Prostate gland (tissue), 2 donors: ENCODE measurements at regions not wholly inside any gene's neighbourhood (a gene's known extent, or its start where the extent isn't known, plus 50 kb on each side); places are given as distances from the start of the nearest gene placed in this dataset.
"Not testable (repeated sequence)": the region's sequence is repeated elsewhere in the genome, so short reads cannot be mapped to it uniquely, and the experiment has no call there.

ENCODE experiments used
- DNase-seq: peaks from one replicate; pipeline ENCODE4 v3.0.0-alpha.2; 2019; ENCODE audit warnings: low spot score
- H3K27ac ChIP-seq, 2 donors: fragments of 200-600 bp; sonication (generic); 2 replicates each; pipeline ENCODE4 v1.5.1; 2017 to 2019
- H3K27me3 ChIP-seq: fragments of 200-600 bp; sonication (generic); replicated peaks from 2 replicates; pipeline ENCODE4 v1.5.1; 2019; ENCODE audit not compliant: insufficient read depth
- H3K36me3 ChIP-seq, 2 donors: fragments of 200-600 bp; sonication (generic); 1 replicate in 1 of 2; 2 replicates in 1 of 2; pipeline versions ENCODE4 v1.5.1 to v1.8.1; 2017 to 2019
- H3K4me1 ChIP-seq: fragments of 200-600 bp; sonication (generic); replicated peaks from 2 replicates; pipeline ENCODE4 v1.5.1; 2019
- H3K4me3 ChIP-seq, 2 donors: fragments of 200-600 bp; sonication (generic); 2 replicates each; pipeline ENCODE4 v1.5.1; 2017 to 2019
- H3K9me3 ChIP-seq: fragments of 200-600 bp; sonication (generic); 2 replicates; pipeline ENCODE4 v1.5.1; 2017
- POLR2A ChIP-seq: fragments of 450-650 bp; IDR thresholded peaks from one replicate; pipeline ENCODE4 v1.6.1; 2016; ENCODE audit warnings: antibody characterized with exemption, mild to moderate bottlenecking
- POLR2AphosphoS5 ChIP-seq: sonication (generic); formaldehyde crosslinking; IDR thresholded peaks from one replicate; pipeline ENCODE4 v1.6.1; 2017; ENCODE audit warnings: antibody characterized with exemption
- WGBS: methylation state at CpG from one replicate; pipeline ENCODE4 v1.1.5; 2018; 5-methylcytosine and 5-hydroxymethylcytosine counted together
- intact Hi-C: fragments of 100-400 bp; cut with DNase I; formaldehyde crosslinking; loops from one replicate; pipeline ENCODE4 v1.14.2; 2022
- TF ChIP-seq, protein P1 (sequence below), 4 experiments: fragments of 200-600 bp in 2 of 4; fragments of 450-650 bp in 2 of 4; sonication (generic) in 2 of 4; IDR thresholded peaks; 1 replicate in 3 of 4; 2 replicates in 1 of 4; pipeline ENCODE4 v1.5.1; 2016 to 2019; ENCODE audit warnings: antibody characterized with exemption in 4 of 4, mild to moderate bottlenecking in 2 of 4, moderate library complexity in 2 of 4

DNA sequence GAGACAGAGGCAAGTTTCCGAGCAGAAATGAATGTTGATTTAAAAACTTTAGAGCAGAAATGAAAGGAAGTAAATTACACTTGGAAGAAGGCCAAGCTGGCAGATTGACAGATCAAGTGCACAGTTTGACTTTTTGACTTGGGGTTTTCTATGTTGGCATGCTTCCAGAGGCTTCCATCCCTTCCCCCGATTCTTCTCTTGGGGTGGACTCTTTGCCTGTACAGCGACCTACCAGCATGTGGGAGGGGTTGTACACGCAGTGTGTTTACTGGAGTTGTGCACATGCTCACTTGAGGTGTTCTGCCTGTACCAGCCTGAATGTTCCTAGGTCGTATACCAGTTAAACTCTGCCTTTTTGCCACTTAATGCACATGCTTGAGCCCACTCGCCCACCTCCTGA is 701.5 kb upstream of the GBE1 start:
- no peak for DNase-seq
- 35% methylated on average over 6 of the region's 6 CpGs for WGBS
- TF ChIP-seq, protein P1, sequence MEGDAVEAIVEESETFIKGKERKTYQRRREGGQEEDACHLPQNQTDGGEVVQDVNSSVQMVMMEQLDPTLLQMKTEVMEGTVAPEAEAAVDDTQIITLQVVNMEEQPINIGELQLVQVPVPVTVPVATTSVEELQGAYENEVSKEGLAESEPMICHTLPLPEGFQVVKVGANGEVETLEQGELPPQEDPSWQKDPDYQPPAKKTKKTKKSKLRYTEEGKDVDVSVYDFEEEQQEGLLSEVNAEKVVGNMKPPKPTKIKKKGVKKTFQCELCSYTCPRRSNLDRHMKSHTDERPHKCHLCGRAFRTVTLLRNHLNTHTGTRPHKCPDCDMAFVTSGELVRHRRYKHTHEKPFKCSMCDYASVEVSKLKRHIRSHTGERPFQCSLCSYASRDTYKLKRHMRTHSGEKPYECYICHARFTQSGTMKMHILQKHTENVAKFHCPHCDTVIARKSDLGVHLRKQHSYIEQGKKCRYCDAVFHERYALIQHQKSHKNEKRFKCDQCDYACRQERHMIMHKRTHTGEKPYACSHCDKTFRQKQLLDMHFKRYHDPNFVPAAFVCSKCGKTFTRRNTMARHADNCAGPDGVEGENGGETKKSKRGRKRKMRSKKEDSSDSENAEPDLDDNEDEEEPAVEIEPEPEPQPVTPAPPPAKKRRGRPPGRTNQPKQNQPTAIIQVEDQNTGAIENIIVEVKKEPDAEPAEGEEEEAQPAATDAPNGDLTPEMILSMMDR (IDR thresholded peaks at IDR 0.05), result no peak
- TF ChIP-seq POLR2A, result no peak
- no peaks in the 10 kb centered on the region for H3K36me3 ChIP-seq
- no peak overlapping the region for H3K27ac ChIP-seq
- H3K9me3 ChIP-seq, result no peaks in the 10 kb centered on the region
- intact Hi-C loops, result no loop called here
- H3K4me3 ChIP-seq, result no peak overlapping the region
- H3K4me1 ChIP-seq, result no peaks in the 10 kb centered on the region
- no peaks in the 10 kb centered on the region for H3K27me3 ChIP-seq

DNA sequence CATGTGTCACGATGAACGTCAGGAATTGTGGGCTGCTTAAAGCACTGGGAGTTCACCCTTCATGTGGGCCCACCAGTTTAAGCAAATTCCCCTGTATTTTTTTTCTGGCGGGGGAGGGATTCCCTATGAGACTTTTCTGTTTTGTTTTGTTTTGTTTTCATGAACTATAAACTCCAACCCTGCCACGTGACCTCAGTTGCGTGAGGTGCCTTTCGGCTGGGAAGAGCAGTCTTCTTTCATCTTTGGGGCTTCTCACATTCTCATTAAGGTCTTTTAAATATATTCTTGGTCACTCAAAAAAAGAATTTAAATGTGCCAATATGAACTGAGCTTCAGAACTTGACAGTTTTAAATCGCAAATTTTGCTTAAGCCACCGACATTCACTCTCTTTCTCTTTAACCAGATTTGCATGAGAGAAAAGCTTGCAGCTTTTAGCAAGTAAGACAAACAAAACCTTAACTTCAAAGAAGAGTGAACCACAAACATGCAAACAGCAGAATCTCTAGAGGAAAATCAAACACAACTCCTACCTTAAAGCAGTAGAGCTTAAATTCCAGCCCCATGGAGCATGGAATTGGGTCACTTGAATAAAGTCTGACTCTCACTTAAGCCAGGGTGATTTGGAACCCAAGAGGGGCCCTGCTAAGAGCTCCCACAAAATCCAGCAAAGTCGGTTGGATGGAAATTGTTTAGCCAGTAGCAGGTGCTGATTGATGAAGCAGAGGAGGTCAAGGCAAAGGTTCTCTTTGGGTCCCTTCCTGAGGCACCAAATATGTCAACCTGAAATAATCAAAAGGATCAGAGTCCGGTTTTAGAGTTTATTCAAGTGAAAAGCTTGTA is 699.8 kb upstream of the GBE1 start:
- H3K4me3 ChIP-seq, result no peak overlapping the region
- TF ChIP-seq POLR2AphosphoS5, result no peak
- TF ChIP-seq, protein P1 (IDR thresholded peaks at IDR 0.05), result no peak
- no peak for TF ChIP-seq POLR2A
- WGBS, result 56% methylated on average over 10 of the region's 10 CpGs
- no peaks in the 10 kb centered on the region for H3K36me3 ChIP-seq
- DNase-seq, result no peak
- no peaks in the 10 kb centered on the region for H3K27me3 ChIP-seq
- H3K4me1 ChIP-seq, result no peaks in the 10 kb centered on the region
- H3K9me3 ChIP-seq, result no peaks in the 10 kb centered on the region
- intact Hi-C loops, result no loop called here
- no peak overlapping the region for H3K27ac ChIP-seq

DNA sequence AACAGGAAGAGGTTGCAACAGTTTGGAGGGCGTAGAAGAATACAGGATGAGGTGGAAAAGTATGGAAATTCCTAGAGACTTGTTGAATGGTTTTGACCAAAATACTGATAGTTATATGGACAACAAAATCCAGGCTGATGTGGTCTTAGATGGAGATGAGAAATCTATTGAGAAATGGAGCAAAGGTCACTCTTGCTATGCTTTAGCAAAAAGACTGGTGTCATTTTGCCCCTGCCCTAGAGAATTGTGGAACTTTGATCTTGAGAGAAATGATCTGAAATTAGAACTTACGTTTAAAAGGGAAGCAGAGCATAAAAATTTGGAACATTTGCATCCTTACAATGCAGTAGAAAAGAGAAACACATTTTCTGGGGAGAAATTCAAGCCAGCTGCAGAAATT is 686.9 kb upstream of the GBE1 start:
- H3K4me3 ChIP-seq, result no peak overlapping the region
- intact Hi-C loops, result no loop called here
- TF ChIP-seq POLR2AphosphoS5, result no peak
- TF ChIP-seq, protein P1 (IDR thresholded peaks at IDR 0.05), result no peak
- TF ChIP-seq POLR2A, result no peak

DNA sequence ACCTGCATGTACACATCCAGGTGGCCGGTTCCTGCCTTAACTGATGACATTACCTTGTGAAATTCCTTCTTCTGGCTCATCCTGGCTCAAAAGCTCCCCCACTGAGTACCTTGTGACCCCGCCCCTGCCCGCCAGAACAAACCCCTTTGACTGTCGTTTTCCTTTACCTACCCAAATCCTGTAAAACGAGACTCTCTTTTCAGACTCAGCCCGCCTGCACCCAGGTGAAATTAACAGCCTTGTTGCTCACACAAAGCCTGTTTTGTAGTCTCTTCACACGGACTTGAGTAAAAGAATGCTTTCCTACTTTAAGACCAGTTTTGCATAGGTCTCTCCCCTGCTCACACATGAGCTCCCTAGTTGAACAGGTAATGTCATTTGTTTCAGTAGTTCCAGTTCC is 667.4 kb upstream of the GBE1 start:
- H3K9me3 ChIP-seq, H3K27me3 ChIP-seq, H3K27ac ChIP-seq, intact Hi-C loops, H3K36me3 ChIP-seq, H3K4me3 ChIP-seq, DNase-seq, H3K4me1 ChIP-seq: not testable (repeated sequence)
- 11% methylated on average over 7 of the region's 7 CpGs for WGBS

More for the DNA sequence above, 686.9 kb upstream of the GBE1 start:
- no peak for DNase-seq
- Histone ChIP-seq H3K27ac (no peak overlapping the region), H3K9me3 (no peaks in the 10 kb centered on the region), H3K27me3 (no peaks in the 10 kb centered on the region), H3K36me3 (no peaks in the 10 kb centered on the region), H3K4me1 (no peaks in the 10 kb centered on the region)
- WGBS, result 54% methylated on average over 2 of the region's 2 CpGs

DNA sequence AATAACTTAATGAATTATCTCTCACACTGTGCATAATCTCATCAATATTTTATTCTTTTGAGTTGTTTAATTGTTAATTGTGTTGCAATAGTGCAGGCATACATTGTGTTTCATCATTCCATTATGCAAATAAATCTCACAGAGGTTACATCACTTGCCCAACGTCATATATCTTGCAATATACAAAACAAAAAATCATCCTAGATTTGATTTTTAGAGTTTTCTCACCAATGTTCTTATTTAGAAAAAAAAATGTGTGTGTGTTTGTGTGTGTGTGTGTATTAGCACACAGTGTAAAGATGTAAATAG is 662.5 kb upstream of the GBE1 start:
- intact Hi-C loops, result no loop called here
- TF ChIP-seq POLR2A, result no peak
- TF ChIP-seq, protein P1 (IDR thresholded peaks at IDR 0.05), result no peak
- TF ChIP-seq POLR2AphosphoS5, result no peak
- H3K4me1 ChIP-seq, result no peaks in the 10 kb centered on the region
- DNase-seq, result no peak
- no peaks in the 10 kb centered on the region for H3K9me3 ChIP-seq
- H3K4me3 ChIP-seq, result no peak overlapping the region
- no peaks in the 10 kb centered on the region for H3K27me3 ChIP-seq
- no peak overlapping the region for H3K27ac ChIP-seq
- 23% methylated on average over 1 of the region's 1 CpG for WGBS
- H3K36me3 ChIP-seq, result no peaks in the 10 kb centered on the region
